Upper lobe of right lung (tissue), 1 donor: ENCODE measurements at regions not wholly inside any gene's neighbourhood (a gene's known extent, or its start where the extent isn't known, plus 50 kb on each side); places are given as distances from the start of the nearest gene placed in this dataset.
"Not testable (repeated sequence)": the region's sequence is repeated elsewhere in the genome, so short reads cannot be mapped to it uniquely, and the experiment has no call there.

Source experiments
- ATAC-seq: fragments of 200-7000 bp; cut with Tn5 transposase; one replicate; pipeline ENCODE4 v1.9.1; 2020; ENCODE audit warnings: mild to moderate bottlenecking, moderate library complexity
- DNase-seq: peaks from one replicate; pipeline ENCODE4 v3.0.0-alpha.2; 2020
- H3K27ac ChIP-seq: fragments of 200-600 bp; one replicate; pipeline ENCODE4 v1.8.0; 2022
- H3K27me3 ChIP-seq: fragments of 200-600 bp; one replicate; pipeline ENCODE4 v1.8.0; 2022; ENCODE audit warnings: mild to moderate bottlenecking
- H3K36me3 ChIP-seq: fragments of 200-600 bp; one replicate; pipeline ENCODE4 v1.8.0; 2022
- H3K4me1 ChIP-seq: fragments of 200-600 bp; one replicate; pipeline ENCODE4 v1.8.0; 2022
- H3K4me3 ChIP-seq: fragments of 200-600 bp; one replicate; pipeline ENCODE4 v1.8.0; 2022; ENCODE audit warnings: mild to moderate bottlenecking
- H3K9me3 ChIP-seq: fragments of 200-600 bp; one replicate; pipeline ENCODE4 v1.8.0; 2022
- CTCF ChIP-seq: fragments of 200-600 bp; IDR thresholded peaks from one replicate; pipeline ENCODE4 v1.8.0; 2022; ENCODE audit warnings: antibody characterized with exemption
- intact Hi-C: fragments of 100-400 bp; cut with DNase I; formaldehyde crosslinking; loops from one replicate; pipeline ENCODE4 v1.11.0; 2022
- donor health status: DM: no; HTN: yes; CAD: no; lungs with severe emphysema.

GRCh38 chr12:47610686-47611252 is 95.1 kb downstream of the RPAP3 start:
- intact Hi-C loops = no loop called here
- no peak for TF ChIP-seq CTCF
- ATAC-seq (no peak), DNase-seq (no peak)
- H3K27ac ChIP-seq = no peak overlapping the region
- H3K27me3 ChIP-seq = no peaks in the 10 kb centered on the region
- H3K4me3 ChIP-seq = no peak overlapping the region
- no peaks in the 10 kb centered on the region for H3K9me3 ChIP-seq
- no peaks in the 10 kb centered on the region for H3K36me3 ChIP-seq
- H3K4me1 ChIP-seq = no peaks in the 10 kb centered on the region

DNA sequence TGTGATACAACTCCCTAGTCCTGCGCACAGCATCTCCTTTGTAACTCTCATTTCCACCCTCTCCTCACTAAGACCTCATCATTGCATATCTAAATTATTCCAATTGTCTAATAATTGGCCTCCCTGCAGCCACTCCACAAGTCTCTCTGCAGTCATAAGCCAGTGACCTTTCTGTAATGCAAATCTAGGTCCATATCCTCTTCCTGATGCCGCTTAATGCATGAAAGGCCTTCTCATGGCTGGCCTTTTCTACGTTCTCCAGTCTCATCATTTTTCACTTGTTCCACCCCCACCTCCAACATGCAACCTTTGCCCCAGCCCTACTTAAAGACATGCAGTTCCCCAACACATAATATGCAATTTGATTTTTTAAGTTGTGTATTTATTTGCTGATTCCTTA is 96.0 kb downstream of the RPAP3 start:
- Histone ChIP-seq H3K9me3 (no peaks in the 10 kb centered on the region), H3K4me3 (no peak overlapping the region), H3K27ac (no peak overlapping the region), H3K36me3 (no peaks in the 10 kb centered on the region), H3K27me3 (no peaks in the 10 kb centered on the region), H3K4me1 (no peaks in the 10 kb centered on the region)
- DNase-seq (no peak), ATAC-seq (no peak)
- TF ChIP-seq CTCF = no peak
- intact Hi-C loops = no loop called here

DNA sequence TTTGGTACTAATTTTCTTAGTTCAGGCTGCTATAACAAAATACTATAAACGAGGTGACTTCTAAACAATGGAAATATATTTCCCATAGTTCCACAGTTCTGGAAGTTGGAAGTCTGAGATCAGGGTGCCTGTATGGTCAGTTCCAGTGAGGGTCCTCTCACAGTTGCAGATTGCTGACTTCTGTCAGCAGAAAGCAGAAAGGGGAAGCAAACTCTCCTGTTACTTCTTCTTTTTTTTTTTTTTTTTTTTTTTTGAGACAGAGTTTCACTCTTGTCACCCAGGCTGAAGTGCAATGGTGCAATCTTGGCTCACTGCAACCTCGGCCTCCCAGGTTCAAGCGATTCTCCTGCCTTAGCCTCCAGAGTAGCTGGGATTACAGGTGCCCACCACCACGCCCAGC is 97.2 kb downstream of the RPAP3 start:
- H3K4me1 ChIP-seq, DNase-seq, intact Hi-C loops, H3K36me3 ChIP-seq, H3K27me3 ChIP-seq, H3K27ac ChIP-seq, H3K4me3 ChIP-seq, H3K9me3 ChIP-seq: not testable (repeated sequence)
- ATAC-seq = peak; percentile 68

DNA sequence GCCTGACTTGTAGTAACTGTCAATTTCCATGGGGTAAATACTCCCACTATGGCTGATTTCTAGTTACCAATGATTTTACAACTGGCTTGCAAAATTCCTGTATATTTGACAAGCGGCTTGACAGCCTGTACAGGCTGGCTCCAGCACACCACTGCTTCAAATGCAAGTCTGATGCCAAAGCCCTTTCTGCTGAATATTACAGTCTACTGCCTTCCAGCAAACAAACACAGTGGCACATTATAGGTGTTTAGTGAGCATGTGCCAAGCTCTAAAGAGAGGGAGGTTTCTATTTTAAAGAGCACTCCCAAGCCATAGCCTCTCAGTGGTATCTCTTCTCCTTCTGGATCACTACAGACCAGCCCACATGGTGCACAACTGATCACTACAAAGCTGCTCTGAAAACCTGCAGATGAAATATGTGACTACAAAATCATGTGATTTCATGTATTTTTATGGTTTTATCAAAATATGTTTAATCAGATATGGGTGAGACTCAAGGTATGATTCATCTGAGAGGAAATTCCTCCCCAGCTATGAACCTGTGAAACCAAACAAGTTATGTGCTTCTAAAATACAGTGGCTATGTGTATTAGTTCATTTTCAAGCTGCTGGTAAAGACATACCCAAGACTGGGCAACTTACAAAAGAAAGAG is 101.5 kb downstream of the RPAP3 start:
- intact Hi-C loops = no loop called here
- no peak for ATAC-seq
- no peak overlapping the region for H3K27ac ChIP-seq

GRCh38 chr12:47602949-47603558 is 102.8 kb downstream of the RPAP3 start:
- no peaks in the 10 kb centered on the region for H3K36me3 ChIP-seq
- DNase-seq = no peak
- H3K27me3 ChIP-seq = no peaks in the 10 kb centered on the region
- H3K4me1 ChIP-seq = no peaks in the 10 kb centered on the region
- intact Hi-C loops = no loop called here
- TF ChIP-seq CTCF = no peak
- H3K9me3 ChIP-seq = no peaks in the 10 kb centered on the region
- ATAC-seq = no peak
- no peak overlapping the region for H3K4me3 ChIP-seq
- no peak overlapping the region for H3K27ac ChIP-seq

More for the DNA sequence above, 101.5 kb downstream of the RPAP3 start:
- H3K27me3 ChIP-seq = no peaks in the 10 kb centered on the region
- no peaks in the 10 kb centered on the region for H3K36me3 ChIP-seq
- H3K9me3 ChIP-seq = no peaks in the 10 kb centered on the region
- no peak for DNase-seq
- no peak overlapping the region for H3K4me3 ChIP-seq
- H3K4me1 ChIP-seq = no peaks in the 10 kb centered on the region
- TF ChIP-seq CTCF = no peak

DNA sequence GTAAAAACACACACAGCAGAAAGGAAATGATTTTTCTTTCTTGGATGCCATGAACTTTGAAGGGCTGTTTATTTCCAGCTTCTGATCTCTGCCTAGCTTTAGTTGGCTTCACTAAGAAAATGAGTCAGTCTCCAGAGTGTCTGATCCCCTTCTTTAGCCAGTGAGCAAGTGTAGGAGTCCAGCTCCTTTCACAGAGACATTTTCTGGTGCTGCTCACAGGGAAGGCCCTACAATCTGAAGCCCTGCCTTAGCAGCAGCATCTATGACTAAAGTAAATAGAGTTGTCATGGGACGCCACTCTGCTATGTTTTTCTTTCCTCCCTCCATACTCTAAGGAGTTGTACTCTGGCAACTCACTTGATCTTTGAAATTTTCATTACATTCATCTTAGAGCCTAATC is 103.5 kb downstream of the RPAP3 start:
- Histone ChIP-seq H3K36me3 (no peaks in the 10 kb centered on the region), H3K4me3 (no peak overlapping the region), H3K27me3 (no peaks in the 10 kb centered on the region), H3K9me3 (no peaks in the 10 kb centered on the region), H3K4me1 (no peaks in the 10 kb centered on the region), H3K27ac (no peak overlapping the region)
- no peak for TF ChIP-seq CTCF
- intact Hi-C loops = no loop called here
- no peak for DNase-seq
- ATAC-seq = no peak
